RWPE2 (cell line): ENCODE measurements at regions not wholly inside any gene's neighbourhood (a gene's known extent, or its start where the extent isn't known, plus 50 kb on each side); places are given as distances from the start of the nearest gene placed in this dataset.

Experiments used
- ATAC-seq: fragments of 200-7000 bp; cut with Tn5 transposase; 3 replicates; pipeline ENCODE4 v1.9.1; 2021; ENCODE audit warnings: low read depth
- DNase-seq: peaks from one replicate; pipeline ENCODE4 v3.0.0-alpha.2; 2020; ENCODE audit warnings: low spot score
- H3K27ac ChIP-seq: fragments of 450-650 bp; 2 replicates; pipeline ENCODE4 v1.5.1; 2017; ENCODE audit warnings: mild to moderate bottlenecking; ENCODE audit not compliant: poor library complexity, severe bottlenecking
- H3K27me3 ChIP-seq: fragments of 250-450 bp; sonication (Bioruptor Pico); 2 replicates; pipeline ENCODE4 v1.5.1; 2021; ENCODE audit warnings: mild to moderate bottlenecking, moderate library complexity; ENCODE audit not compliant: insufficient read depth, poor library complexity, severe bottlenecking
- H3K36me3 ChIP-seq: fragments of 250-450 bp; sonication (Bioruptor Pico); 2 replicates; pipeline ENCODE4 v1.5.1; 2020; ENCODE audit warnings: low read depth, mild to moderate bottlenecking, moderate library complexity
- H3K4me1 ChIP-seq: fragments of 250-450 bp; sonication (Bioruptor Pico); 2 replicates; pipeline ENCODE4 v1.5.1; 2021; ENCODE audit warnings: mild to moderate bottlenecking, moderate library complexity; ENCODE audit not compliant: insufficient read depth, poor library complexity, severe bottlenecking
- H3K4me3 ChIP-seq: fragments of 250-450 bp; sonication (Bioruptor Pico); 2 replicates; pipeline ENCODE4 v1.5.1; 2021; ENCODE audit warnings: mild to moderate bottlenecking, moderate library complexity; ENCODE audit not compliant: severe bottlenecking
- H3K9me3 ChIP-seq: fragments of 250-450 bp; sonication (Bioruptor Pico); 2 replicates; pipeline ENCODE4 v1.5.1; 2021; ENCODE audit warnings: mild to moderate bottlenecking, moderate library complexity; ENCODE audit not compliant: severe bottlenecking
- TF ChIP-seq, protein P1 (sequence below): fragments of 450-650 bp; IDR thresholded peaks from one replicate; pipeline ENCODE4 v1.5.1; 2017; ENCODE audit warnings: mild to moderate bottlenecking, moderate library complexity; ENCODE audit not compliant: poor library complexity, severe bottlenecking

GRCh38 chr13:33340631-33341030 lies 55.1 kb upstream of the STARD13 start:
- H3K4me1 ChIP-seq = no peaks in the 10 kb centered on the region
- no peaks in the 10 kb centered on the region for H3K36me3 ChIP-seq
- TF ChIP-seq, protein P1, sequence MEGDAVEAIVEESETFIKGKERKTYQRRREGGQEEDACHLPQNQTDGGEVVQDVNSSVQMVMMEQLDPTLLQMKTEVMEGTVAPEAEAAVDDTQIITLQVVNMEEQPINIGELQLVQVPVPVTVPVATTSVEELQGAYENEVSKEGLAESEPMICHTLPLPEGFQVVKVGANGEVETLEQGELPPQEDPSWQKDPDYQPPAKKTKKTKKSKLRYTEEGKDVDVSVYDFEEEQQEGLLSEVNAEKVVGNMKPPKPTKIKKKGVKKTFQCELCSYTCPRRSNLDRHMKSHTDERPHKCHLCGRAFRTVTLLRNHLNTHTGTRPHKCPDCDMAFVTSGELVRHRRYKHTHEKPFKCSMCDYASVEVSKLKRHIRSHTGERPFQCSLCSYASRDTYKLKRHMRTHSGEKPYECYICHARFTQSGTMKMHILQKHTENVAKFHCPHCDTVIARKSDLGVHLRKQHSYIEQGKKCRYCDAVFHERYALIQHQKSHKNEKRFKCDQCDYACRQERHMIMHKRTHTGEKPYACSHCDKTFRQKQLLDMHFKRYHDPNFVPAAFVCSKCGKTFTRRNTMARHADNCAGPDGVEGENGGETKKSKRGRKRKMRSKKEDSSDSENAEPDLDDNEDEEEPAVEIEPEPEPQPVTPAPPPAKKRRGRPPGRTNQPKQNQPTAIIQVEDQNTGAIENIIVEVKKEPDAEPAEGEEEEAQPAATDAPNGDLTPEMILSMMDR = no peak
- DNase-seq = no peak
- H3K27me3 ChIP-seq = no peaks in the 10 kb centered on the region
- no peak for ATAC-seq
- H3K27ac ChIP-seq = no peak overlapping the region
- no peak overlapping the region for H3K4me3 ChIP-seq
- H3K9me3 ChIP-seq = no peaks in the 10 kb centered on the region

GRCh38 chr13:33341861-33342452 lies 56.4 kb upstream of the STARD13 start:
- TF ChIP-seq, protein P1 = no peak
- Histone ChIP-seq H3K27me3 (no peaks in the 10 kb centered on the region), H3K27ac (no peak overlapping the region), H3K4me1 (no peaks in the 10 kb centered on the region), H3K4me3 (no peak overlapping the region), H3K9me3 (no peaks in the 10 kb centered on the region), H3K36me3 (no peaks in the 10 kb centered on the region)
- DNase-seq (no peak), ATAC-seq (no peak)

- H3K27ac ChIP-seq = no peak overlapping the region
- ATAC-seq (no peak), DNase-seq (no peak)
- no peaks in the 10 kb centered on the region for H3K36me3 ChIP-seq
- H3K9me3 ChIP-seq = no peaks in the 10 kb centered on the region
- peaks cover 2% of the 10 kb centered on the region for H3K4me1 ChIP-seq
- no peaks in the 10 kb centered on the region for H3K27me3 ChIP-seq
- no peak overlapping the region for H3K4me3 ChIP-seq
- TF ChIP-seq, protein P1 = no peak
Measured at GRCh38 chr13:33345842-33346241, 60.3 kb upstream of the STARD13 start.

GRCh38 chr13:33347861-33348260 lies 62.3 kb upstream of the STARD13 start:
- DNase-seq (no peak), ATAC-seq (no peak)
- H3K36me3 ChIP-seq = no peaks in the 10 kb centered on the region
- peaks cover 11% of the 10 kb centered on the region for H3K4me1 ChIP-seq
- H3K4me3 ChIP-seq = no peak overlapping the region
- H3K27me3 ChIP-seq = no peaks in the 10 kb centered on the region
- no peaks in the 10 kb centered on the region for H3K9me3 ChIP-seq
- TF ChIP-seq, protein P1 = no peak
- H3K27ac ChIP-seq = no peak overlapping the region

DNA sequence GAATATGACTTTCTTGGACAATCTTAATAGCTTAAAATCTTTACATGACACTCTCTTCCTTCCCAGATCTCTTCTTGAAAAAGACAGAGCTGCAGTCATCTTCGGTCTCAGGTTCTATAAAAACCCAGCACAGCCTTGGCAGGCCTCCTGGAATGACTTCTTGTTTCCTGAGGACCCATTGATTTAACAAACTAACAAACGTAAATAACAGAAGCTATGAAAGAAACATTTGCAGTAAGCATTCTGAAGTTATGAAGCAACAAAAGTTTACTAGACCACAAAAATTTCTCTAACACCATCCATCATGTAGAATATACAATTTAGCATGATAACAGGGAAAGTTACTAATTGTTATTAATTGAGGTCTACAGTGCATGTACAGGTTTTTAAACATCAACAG lies 62.8 kb upstream of the STARD13 start:
- Histone ChIP-seq H3K4me3 (no peak overlapping the region), H3K27me3 (no peaks in the 10 kb centered on the region), H3K36me3 (no peaks in the 10 kb centered on the region), H3K9me3 (no peaks in the 10 kb centered on the region), H3K27ac (no peak overlapping the region), H3K4me1 (peaks cover 11% of the 10 kb centered on the region)
- DNase-seq (no peak), ATAC-seq (no peak)
- TF ChIP-seq, protein P1 = no peak
